GM19397 (cell line): ENCODE measurements at regions not wholly inside any gene's neighbourhood (a gene's known extent, or its start where the extent isn't known, plus 50 kb on each side); places are given as distances from the start of the nearest gene placed in this dataset.

Source experiments
- ATAC-seq: cut with Tn5 transposase; IDR thresholded peaks from one replicate; pipeline ENCODE4 v1.9.1; 2021; ENCODE audit warnings: mild to moderate bottlenecking, moderate library complexity; ENCODE audit not compliant: unreplicated experiment

DNA sequence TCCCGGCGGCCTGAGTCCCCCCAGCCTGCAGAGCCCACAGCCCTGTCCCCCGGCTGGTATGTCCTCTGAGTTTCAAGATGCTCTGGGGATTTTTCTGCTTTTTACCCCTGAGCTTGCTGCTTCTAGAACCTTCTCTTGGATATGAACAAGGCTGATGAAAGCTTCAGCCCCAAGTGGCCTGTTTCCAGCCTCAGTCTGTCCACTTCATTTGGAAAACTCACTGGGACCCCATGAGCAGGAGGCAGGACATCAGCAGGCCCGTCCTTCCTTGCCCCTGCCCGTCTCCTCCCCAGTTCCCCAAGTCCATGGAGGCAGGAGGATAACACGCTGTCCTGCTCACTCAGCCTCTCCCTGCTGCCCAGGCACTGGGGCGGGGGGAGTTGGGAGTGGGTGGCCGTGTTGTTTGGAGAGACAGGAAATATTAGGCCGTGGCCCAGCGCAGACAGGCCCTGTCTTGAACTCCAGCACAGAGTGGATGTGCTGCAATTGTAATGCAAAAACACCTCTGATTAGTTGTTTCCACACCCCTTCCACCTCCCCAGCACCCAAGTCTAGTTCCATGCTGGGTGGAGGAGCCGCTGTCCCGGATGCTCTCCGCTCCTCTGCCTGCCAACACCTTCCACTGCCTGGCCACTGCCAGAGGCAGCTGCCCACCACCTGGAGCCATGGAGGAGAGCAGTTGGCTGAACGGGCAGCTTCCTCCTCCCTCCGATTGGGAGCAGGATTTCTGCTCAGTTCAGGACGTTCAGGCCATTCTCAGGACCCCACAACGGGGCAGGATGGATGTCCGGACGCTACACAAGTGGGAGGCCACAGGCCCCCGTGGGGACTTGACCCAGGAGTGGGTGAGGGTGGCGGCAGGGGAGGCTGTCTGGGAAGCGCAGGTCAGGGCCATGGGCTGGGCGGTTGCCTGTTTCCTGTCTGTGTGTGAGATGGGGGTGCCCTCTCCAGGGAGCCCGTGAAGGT, 216.9 kb upstream of the GSE1 start:
- ATAC-seq, result no peak

DNA sequence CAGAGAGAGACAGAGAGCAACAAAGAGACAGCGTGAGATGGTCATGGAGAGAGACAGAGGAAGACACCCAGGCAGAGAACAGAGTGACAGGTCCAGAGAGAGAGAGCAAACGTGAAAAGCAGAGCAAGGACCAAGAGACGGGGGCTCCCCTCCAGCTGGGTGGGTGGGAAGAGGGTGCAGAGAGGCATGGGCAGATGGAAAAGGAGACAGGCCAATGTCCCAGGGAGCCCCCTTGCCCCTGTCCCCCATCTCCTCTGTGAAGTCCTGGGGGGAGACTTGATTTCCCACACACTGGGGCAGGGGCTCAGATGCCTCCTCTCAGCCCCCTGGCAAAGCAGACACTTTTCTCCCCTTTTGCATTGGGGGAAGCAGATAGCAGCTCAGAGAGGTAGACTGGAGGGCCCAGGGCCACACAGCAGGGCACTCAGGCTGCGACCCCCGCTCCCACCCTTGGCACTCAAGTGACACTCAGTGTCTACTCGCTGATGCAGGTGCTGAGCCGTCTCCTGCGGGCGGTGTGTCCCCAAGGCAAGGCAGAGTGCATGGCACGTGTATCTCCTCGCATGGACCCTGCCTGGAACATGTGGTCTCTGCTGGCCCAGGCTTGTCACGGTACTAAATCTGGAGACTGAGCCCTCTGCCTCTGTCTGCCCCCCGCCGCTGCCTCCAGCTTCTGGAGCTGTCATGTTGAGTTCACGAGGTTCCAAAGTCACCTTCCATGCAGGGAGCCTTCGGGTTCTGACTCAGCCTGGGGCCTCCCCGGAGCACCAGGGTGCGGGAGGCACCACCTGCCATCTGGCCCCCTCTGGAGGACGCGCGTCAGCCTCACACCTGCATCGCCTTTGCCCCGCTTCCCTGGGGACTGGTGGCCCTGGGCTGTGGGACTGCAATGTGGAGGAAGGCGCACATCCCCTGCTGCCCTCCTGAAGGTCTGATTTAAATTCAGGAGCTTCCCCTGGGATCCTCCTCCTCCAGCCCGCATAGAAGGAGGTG, 215.9 kb upstream of the GSE1 start:
- ATAC-seq, result no peak

GRCh38 chr16:85398050-85398451, 215.1 kb upstream of the GSE1 start:
- ATAC-seq, result no peak

- ATAC-seq, result no peak
These were observed 214.2 kb upstream of the GSE1 start for GRCh38 chr16:85398688-85399582.

DNA sequence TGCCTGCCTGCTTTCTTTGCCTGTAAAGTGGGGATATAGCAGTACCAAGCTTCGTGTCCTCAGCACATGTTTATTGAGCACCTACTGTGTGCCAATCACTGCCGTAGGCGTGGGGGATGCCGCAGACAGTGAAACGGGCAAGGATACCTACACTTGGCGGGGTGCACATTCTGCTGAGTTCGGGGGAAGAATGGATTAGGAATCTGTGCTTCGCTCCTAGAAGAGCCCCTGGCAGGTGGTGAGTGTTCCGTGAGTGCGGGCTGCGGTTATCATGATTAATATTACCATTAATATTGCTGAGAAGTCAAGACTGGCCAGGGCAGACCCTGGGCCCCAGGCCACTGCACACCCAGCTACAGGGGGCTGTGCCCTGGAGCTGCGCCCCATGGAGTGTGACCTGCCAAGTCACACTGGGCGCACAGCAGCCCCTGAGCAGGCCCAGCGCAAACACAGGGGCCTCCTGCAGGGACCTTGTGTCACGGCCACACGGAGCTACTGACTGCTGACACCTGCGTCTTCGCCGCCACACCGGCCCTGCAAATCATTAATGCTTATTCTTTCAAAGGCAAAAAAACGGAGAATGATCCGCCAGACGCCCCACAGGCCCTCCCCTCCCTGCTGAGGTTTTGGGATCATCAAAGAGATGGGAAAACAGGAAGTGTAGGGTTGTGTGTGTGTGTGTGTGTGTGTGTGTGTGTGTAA, 213.4 kb upstream of the GSE1 start:
- ATAC-seq, result no peak

DNA sequence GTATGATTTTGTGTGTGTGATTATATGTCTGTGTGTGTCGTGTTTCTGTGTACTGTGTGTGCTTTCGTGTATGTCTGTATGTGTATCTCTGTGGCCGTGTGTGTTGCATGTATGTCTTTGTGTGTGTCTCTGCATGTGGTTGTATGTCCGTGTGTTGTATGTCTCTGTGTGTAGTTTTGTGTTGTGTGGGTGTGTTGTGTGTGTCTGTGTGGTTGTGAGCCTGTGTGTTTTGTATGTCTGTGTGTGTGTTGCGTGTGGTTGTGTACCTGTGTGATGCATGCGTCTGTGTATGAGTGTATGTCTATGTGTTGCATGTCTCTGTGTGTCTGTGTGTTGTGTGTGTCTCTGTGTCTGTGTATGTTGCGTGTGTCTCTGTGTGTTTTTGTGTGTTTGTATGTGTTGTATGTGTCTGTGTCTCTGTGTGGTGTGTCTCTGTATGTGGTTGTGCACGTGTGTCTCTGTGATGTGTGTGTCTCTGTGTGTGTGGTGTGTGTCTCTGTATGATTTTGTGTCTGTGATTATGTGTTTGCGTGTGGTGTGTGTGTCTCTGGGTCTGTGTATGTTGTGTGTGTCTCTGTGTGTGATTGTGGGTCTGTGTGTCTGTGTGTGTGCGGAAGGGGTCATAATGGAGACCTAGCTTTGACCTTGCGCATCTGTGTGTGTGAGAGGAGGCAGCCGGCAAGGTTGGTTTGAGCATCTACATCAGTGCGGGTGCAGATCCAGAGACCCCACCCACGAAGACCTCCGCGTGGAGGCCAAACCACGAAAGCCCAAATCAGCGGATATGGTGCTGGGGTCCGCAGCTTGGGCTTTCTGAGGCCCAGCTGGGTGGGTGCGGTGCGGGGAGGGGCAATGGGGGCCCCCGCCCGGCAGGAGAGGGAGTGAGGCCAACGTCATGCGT, 212.6 kb upstream of the GSE1 start:
- ATAC-seq, result no peak

- ATAC-seq, result no peak
These were observed 211.7 kb upstream of the GSE1 start for GRCh38 chr16:85401370-85401916.

GRCh38 chr16:85401917-85402766, 211.0 kb upstream of the GSE1 start:
- no peak for ATAC-seq

- ATAC-seq, result no peak
These were observed 210.0 kb upstream of the GSE1 start for GRCh38 chr16:85402910-85403692.

DNA sequence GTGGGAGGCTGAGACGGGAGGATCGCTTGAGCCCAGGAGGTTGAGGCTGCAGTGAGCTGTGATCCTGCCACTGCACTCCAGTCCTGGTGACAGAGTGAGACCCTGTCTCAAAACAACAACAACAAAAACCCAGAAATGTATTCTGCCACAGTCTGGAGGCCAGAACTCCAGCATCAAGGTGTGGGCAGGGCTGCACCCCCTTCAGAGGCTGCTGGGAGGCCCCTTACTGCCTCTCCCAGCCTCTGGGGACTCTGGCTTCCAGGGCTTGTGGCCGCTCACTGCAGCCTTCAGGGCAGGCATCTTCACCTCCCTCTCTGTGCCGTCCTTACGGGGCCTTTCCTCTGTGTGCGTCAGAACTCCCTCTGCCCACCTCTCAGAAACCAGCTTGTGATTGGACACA, 209.4 kb upstream of the GSE1 start:
- ATAC-seq, result no peak

DNA sequence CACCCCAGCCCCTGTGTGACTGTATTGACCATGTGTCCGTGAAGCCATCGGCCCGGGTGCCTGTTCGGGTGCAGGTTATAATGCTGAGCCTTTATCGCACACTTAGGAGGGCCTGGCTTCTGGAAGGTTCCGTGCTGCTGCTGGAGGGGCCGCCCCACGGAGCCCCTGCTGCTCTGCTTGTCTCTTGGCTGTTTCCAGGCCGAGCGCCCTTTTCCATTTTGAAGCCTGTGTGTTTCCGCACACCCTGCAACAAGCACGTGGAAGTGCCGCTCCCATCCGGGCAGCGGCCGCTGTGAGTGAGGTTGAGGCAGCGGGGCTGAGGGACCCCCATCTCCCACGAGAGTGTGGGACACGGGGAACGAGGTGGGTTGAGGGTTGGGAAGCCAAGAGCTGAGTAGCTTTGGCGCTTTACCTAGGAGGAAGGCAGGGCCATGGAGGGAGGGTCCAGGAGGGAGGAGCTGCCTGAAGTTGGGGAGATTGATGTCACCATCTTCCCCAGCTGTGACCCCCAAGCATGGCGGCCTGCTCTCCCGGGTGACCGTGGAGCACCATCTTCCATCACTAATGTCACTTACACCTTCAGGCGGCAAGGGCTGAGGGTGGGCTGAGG, 200.1 kb upstream of the GSE1 start:
- no peak for ATAC-seq

DNA sequence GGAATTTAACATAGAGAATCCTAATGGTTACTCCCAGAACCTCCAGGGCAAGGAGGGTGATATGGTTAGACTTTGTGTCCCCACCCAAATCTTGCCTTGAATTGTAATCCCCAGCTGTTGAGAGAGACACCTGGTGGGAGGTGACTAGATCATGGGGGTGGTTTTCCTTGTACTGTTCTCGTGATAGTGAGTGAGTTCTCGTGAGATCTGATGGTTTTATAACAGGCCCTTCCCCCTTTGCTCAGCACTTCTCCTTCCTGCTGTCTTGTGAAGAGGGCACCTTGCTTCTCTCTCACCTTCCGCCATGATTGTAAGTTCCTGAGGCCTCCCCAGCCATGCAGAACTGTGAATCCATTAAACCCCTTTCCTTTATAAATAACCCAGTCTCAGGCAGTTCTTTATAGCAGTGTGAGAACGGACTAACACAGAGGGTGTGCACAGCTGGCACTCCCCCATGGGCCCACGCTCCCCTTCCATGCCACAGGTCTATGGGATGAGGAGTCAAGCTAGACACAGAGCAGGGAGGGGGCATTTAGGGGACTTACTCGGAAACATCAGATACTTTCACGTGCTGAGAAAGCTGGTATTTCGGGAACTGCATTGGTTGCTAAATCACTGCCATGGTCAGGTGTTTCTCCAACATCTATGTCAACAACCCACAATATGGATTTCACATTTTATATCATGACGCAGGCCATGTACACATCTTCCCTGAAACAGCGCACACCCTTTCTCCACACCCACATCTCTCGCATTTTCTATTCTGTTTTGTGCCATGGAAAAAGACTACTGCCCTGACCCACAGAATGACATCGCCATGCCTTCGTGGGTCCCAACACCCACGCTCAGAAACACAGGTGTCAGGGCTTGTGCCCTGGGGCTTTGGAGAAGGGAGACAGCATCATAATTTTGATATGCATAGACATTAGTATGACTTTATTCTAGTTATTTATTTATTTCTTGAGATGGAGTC, 199.1 kb upstream of the GSE1 start:
- no peak for ATAC-seq

DNA sequence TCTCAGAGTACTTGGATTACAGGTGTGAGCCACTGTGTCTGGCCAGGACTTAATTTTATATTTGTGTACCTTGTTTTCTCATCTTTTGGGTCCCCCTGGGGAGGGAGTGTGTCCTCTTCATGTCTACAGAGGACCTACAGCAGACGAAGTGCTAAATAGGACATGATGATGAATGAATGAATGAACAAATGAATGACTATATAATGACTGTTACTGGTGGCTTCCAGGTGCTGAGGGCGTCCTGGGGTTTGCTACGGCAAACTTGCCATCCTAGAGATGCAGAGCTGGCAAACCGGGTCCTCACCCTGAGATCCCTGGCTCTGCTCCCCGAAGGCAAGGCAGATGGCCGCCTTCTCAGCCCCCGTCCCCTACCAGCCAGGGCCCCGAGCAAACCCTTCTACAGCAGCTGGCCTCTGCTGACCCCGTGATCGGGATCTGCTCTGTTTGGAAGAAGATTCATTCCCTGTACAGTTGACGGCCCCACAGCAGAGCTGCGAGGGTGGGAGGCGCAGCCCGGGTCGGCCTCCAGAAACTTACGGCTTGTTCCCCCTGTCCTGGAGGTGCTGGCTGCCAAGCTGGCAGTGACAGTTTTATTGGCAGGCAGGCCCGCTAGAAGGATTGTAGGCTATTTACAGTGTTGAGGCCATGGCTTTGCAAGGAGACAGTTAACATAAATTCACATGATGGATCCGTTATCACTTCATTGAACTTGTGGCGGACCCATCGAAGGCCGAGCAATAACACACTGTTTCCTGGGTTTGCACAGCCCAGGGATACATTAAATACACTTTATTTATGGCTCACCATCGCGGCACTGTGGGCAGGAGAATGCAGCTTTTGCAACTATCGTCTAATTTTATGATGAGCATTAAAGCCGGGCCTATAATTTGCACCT, 197.7 kb upstream of the GSE1 start:
- ATAC-seq, result no peak
